SKM-1 (cell line): ENCODE measurements at regions not wholly inside any gene's neighbourhood (a gene's known extent, or its start where the extent isn't known, plus 50 kb on each side); places are given as distances from the start of the nearest gene placed in this dataset.

Experiments
- DNase-seq: peaks from one replicate; lab custom pipeline; 2025; ENCODE audit not compliant: unreplicated experiment; lab: John Stamatoyannopoulos, UW

- DNase-seq, result no peak
Observed at GRCh38 chr2:67462738-67463496, 65.8 kb downstream of the ETAA1 start.

GRCh38 chr2:67463810-67464209 lies 66.7 kb downstream of the ETAA1 start:
- DNase-seq, result no peak

- DNase-seq, result no peak
Observed at GRCh38 chr2:67465623-67466022, 68.5 kb downstream of the ETAA1 start.

GRCh38 chr2:67466734-67467133 lies 69.6 kb downstream of the ETAA1 start:
- no peak for DNase-seq

- DNase-seq, result no peak
Observed at GRCh38 chr2:67471681-67472080, 74.5 kb downstream of the ETAA1 start.

DNA sequence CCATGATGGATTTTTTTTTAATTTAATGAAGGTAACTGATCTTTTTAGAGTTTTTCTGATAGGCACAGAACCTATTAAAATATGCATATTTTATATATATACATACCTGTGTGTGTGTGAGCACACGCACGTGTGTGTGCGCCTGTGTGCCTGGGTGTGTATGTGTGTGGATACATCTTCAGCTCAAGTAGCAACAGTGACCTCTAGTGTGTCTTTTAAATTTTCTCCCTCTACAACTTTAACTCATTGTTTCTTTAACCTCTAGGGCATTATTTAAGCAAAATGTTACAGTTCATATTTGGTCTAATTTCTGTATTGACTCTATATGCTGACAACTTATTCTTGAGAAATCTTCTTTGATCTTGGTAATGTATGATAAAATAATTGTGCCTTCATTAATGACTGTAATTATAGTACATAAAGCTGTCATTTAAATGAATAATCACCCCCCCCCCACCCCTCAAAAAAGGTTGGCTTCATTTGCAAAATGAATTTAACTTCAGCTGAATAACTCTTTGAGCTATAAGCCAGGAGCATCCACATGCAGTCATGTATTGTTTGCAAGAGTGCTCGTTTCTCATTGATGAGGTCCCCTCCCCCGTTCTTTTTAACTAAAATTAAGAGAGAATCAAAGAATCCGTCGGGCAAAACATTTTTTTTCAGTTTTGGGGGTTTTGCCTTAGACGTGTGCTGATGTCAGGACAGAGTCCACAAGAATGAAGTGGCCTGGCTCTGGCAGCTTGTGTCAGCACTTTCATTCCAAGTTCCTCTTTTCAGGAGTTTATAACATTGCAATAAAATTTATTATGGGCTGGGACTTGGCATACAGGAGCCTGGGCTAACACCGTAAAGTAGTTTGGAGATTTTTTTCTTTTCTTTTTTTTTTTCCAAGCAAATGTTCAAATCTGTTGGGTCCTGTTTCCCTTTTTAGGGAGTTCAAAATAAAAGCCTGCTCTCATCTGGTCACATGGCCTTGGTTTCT lies 80.0 kb downstream of the ETAA1 start:
- DNase-seq, result no peak

GRCh38 chr2:67479261-67479660 lies 82.1 kb downstream of the ETAA1 start:
- DNase-seq, result no peak

DNA sequence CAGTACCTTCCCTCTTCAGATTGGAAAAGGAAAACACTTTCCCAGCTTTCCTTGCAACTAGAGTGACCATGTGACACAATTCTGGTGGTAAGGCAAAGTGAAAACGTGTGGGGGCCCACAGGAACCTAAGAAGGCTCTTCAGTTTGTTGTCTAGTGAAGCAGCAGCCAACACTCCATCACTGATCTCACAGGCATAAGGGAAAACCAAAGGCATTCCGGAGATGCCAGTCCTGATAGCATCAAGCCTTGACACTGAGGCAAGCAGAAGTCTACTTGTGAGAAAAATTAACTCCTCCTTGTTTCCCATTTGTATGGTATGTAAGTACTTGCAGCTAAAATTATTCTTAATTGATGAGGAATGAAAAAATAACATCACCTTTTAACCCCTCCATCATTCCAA lies 88.3 kb downstream of the ETAA1 start:
- DNase-seq, result no peak

DNA sequence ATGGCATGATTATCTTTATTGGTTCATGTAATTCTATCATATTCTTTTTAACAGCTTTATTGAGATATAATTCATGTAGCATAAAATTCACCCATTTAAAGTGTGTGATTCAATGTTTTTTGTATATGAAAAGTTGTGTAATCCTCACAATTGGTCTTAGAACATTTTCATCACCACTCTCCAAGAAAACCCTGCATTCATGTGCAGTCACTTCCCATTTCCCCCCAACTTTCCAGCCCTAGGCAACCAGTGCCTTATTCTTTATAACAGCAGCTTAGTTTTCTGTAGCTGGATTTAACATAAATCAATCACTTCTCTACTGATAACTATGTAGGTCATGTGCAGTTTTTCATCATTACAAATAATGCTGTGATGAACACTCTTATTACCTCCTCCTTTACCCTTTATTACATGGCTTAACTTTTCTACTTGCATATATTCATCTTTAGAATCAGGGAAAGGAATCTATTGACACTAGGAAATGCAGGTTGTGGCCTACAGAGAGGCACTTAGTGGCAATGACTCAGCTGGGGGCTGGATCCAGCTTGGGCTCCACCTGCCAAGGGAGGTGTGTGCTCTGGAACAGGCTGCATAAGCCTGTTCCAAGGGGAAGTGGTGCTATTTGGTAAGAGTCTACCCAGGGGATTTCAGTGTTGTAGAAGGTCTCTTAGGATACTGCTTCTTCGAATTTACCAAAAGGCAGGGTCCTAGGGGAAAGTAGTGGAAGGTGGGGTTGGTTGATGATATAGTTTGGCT lies 89.1 kb downstream of the ETAA1 start:
- no peak for DNase-seq

DNA sequence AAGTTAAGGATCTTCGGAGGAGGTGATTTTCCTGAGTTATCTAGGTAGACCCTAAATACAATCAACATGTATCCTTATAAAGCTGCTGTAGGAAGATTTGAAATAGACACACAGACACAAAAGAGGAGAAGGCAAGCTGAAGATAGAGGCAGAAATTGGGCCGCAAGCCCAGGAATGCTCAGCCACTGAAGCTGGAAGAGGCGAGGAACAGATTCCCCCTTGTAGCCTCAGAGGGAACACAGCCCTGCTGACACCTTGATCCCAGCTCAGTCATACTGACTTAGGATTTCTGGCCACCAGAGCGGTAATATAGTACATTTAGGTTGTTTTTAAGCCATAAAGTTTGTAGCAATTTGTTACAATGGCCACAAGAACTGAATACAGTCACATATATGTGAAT lies 90.9 kb downstream of the ETAA1 start:
- no peak for DNase-seq

- no peak for DNase-seq
Observed at GRCh38 chr2:67489396-67489795, 92.3 kb downstream of the ETAA1 start.

GRCh38 chr2:67498931-67499330 lies 101.8 kb downstream of the ETAA1 start:
- DNase-seq, result no peak

DNA sequence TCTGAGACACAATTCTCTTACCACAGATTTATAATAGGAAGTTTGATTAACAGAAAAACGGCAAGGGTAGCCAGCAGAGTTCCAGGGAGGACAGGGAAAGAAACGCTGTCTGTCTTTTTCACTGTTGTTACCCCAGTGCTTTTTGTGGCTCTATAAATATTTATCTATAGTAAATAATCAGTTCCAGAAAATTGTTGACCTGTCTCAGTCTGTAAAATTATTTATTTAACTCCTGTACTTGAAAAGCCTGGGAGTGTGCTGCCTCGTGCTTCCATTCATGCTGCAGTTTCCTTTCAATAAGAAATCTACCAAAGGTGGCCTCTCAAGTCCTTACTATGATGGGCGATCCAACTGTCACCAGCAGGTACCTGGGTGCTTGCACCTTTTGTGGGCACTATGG lies 102.9 kb downstream of the ETAA1 start:
- no peak for DNase-seq

- DNase-seq, result no peak
Observed at GRCh38 chr2:67500541-67500940, 103.4 kb downstream of the ETAA1 start.

GRCh38 chr2:67502346-67503065 lies 105.4 kb downstream of the ETAA1 start:
- DNase-seq, result no peak

- no peak for DNase-seq
Observed at GRCh38 chr2:67503066-67503795, 106.1 kb downstream of the ETAA1 start.

GRCh38 chr2:67510745-67511144 lies 113.6 kb downstream of the ETAA1 start:
- DNase-seq, result no peak

DNA sequence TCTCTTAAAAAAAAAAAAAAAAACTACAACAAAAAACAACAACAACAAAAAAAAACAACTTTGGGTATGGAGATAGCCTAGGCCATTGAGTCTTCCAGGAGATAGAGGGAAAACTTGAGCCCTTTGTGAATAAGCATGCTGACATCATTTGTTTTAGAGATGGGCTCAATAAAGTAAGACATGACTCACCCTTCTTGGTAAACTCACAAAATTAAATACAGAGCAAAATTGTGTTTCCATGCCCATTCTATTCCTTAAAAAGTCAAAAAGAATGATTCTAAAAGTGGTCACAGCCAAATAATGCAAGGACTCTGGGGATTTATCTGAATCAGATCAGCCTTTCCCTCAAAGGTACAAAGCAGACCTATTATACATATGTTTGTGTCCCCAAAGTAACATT lies 117.4 kb downstream of the ETAA1 start:
- no peak for DNase-seq

DNA sequence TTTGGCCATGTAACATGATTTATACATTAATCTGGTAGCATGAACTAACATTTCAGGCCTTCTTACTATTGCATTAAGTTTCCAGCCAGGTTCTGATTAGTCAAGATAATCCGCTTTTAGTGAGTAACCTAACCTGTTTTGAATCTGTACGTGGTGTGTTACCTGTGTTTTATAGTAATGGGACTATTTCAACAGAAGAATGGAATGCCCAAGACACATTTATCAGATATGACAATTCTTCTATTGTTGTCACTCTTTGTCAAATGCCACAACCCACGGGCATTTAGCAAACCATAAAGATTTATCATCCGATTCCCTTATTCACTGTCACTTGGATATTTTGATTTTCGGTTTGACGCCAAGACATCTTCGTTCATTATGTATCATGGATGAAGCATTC lies 117.9 kb downstream of the ETAA1 start:
- DNase-seq, result no peak

- no peak for DNase-seq
Observed at GRCh38 chr2:67515538-67515937, 118.4 kb downstream of the ETAA1 start.
